ENCODE measurements at regions not wholly inside any gene's neighbourhood (a gene's known extent, or its start where the extent isn't known, plus 50 kb on each side); places are given as distances from the start of the nearest gene placed in this dataset.

GRCh38 chr3:156760333-156760732, 65.8 kb upstream of the LEKR1 start:
- ATAC-seq (no peak), DNase-seq (no peak)
- intact Hi-C loops (cut with DNase I): no loop called here

- ATAC-seq (no peak), DNase-seq (no peak)
- intact Hi-C loops (cut with DNase I): no loop called here
These were observed 65.1 kb upstream of the LEKR1 start for GRCh38 chr3:156761007-156761406.

- intact Hi-C loops (cut with DNase I): no loop called here
- DNase-seq (no peak), ATAC-seq (peak in 1 of 2 donors; percentile 12)
These were observed 64.3 kb upstream of the LEKR1 start for GRCh38 chr3:156761713-156762451.

- no peak for DNase-seq
- ATAC-seq: peak; percentile 57 to 90
- intact Hi-C loops (cut with DNase I): no loop called here
These were observed 63.4 kb upstream of the LEKR1 start for GRCh38 chr3:156762631-156763185.

GRCh38 chr3:156763386-156763785, 62.8 kb upstream of the LEKR1 start:
- intact Hi-C loops (cut with DNase I): no loop called here
- DNase-seq (no peak), ATAC-seq (no peak)

- intact Hi-C loops (cut with DNase I): no loop called here
- DNase-seq: no peak
- no peak for ATAC-seq
These were observed 62.0 kb upstream of the LEKR1 start for GRCh38 chr3:156763931-156764720.

GRCh38 chr3:156764751-156765150, 61.4 kb upstream of the LEKR1 start:
- ATAC-seq (no peak), DNase-seq (no peak)
- intact Hi-C loops (cut with DNase I): no loop called here

GRCh38 chr3:156768390-156768789, 57.8 kb upstream of the LEKR1 start:
- intact Hi-C loops (cut with DNase I): no loop called here
- no peak for DNase-seq
- ATAC-seq: no peak

GRCh38 chr3:156769721-156770654, 56.2 kb upstream of the LEKR1 start:
- no peak for DNase-seq
- intact Hi-C loops (cut with DNase I): no loop called here
- ATAC-seq: no peak

- intact Hi-C loops (cut with DNase I): no loop called here
- no peak for ATAC-seq
- no peak for DNase-seq
These were observed 55.3 kb upstream of the LEKR1 start for GRCh38 chr3:156770699-156771414.

- DNase-seq (peak; percentile 26), ATAC-seq (no peak)
- intact Hi-C loops (cut with DNase I): no loop called here
These were observed 53.5 kb upstream of the LEKR1 start for GRCh38 chr3:156772588-156773206.

GRCh38 chr3:156776031-156776430, 50.1 kb upstream of the LEKR1 start:
- ATAC-seq (no peak), DNase-seq (no peak)
- intact Hi-C loops (cut with DNase I): no loop called here
